BLaER1 (cell line): ENCODE measurements at regions not wholly inside any gene's neighbourhood (a gene's known extent, or its start where the extent isn't known, plus 50 kb on each side); places are given as distances from the start of the nearest gene placed in this dataset.
"Not testable (repeated sequence)": the region's sequence is repeated elsewhere in the genome, so short reads cannot be mapped to it uniquely, and the experiment has no call there.

Experiments
- H3K27ac ChIP-seq: shearing (Covaris generic); formaldehyde crosslinking; 2 replicates; pipeline ENCODE4 v1.8.1; 2022
- H3K27me3 ChIP-seq: shearing (Covaris generic); formaldehyde crosslinking; 2 replicates; pipeline ENCODE4 v1.8.1; 2022
- H3K36me3 ChIP-seq: shearing (Covaris generic); formaldehyde crosslinking; 2 replicates; pipeline ENCODE4 v1.8.1; 2022
- H3K4me1 ChIP-seq: shearing (Covaris generic); formaldehyde crosslinking; 2 replicates; pipeline ENCODE4 v1.8.1; 2022
- H3K4me2 ChIP-seq: shearing (Covaris generic); formaldehyde crosslinking; 2 replicates; pipeline ENCODE4 v1.8.1; 2022
- H3K4me3 ChIP-seq: shearing (Covaris generic); formaldehyde crosslinking; 2 replicates; pipeline ENCODE4 v1.8.1; 2022
- H3K9ac ChIP-seq: shearing (Covaris generic); formaldehyde crosslinking; 2 replicates; pipeline ENCODE4 v1.8.1; 2022
- H3K9me3 ChIP-seq: shearing (Covaris generic); formaldehyde crosslinking; 2 replicates; pipeline ENCODE4 v1.8.1; 2022
- H4K20me1 ChIP-seq: shearing (Covaris generic); formaldehyde crosslinking; 2 replicates; pipeline ENCODE4 v1.8.1; 2022
- Cebpa-rat ChIP-seq: shearing (Covaris generic); IDR thresholded peaks from 2 replicates; pipeline ENCODE4 v1.8.1; 2022

GRCh38 chr6:97778290-97779038, 495.4 kb upstream of the MMS22L start:
- no peak for TF ChIP-seq Cebpa-rat
- no peaks in the 10 kb centered on the region for H3K36me3 ChIP-seq
- no peak overlapping the region for H3K27ac ChIP-seq
- no peak overlapping the region for H3K4me3 ChIP-seq
- H4K20me1 ChIP-seq = no peaks in the 10 kb centered on the region
- H3K9me3 ChIP-seq = no peaks in the 10 kb centered on the region
- no peak overlapping the region for H3K4me2 ChIP-seq
- H3K9ac ChIP-seq = no peak overlapping the region
- H3K27me3 ChIP-seq = no peaks in the 10 kb centered on the region
- H3K4me1 ChIP-seq = no peaks in the 10 kb centered on the region

GRCh38 chr6:97779039-97779766, 496.2 kb upstream of the MMS22L start:
- H3K4me2 ChIP-seq = not testable (repeated sequence)

GRCh38 chr6:97790926-97791590, 508.0 kb upstream of the MMS22L start:
- Histone ChIP-seq H3K9ac (no peak overlapping the region), H3K27ac (no peak overlapping the region), H3K27me3 (no peaks in the 10 kb centered on the region), H3K36me3 (no peaks in the 10 kb centered on the region), H3K4me3 (no peak overlapping the region), H3K9me3 (peaks cover 20% of the 10 kb centered on the region), H4K20me1 (no peaks in the 10 kb centered on the region), H3K4me2 (no peak overlapping the region), H3K4me1 (no peaks in the 10 kb centered on the region)
- TF ChIP-seq Cebpa-rat = no peak

More at GRCh38 chr6:97779039-97779766, 496.2 kb upstream of the MMS22L start:
- H3K27ac ChIP-seq, H3K4me3 ChIP-seq, H3K36me3 ChIP-seq, H3K9ac ChIP-seq, H3K9me3 ChIP-seq, H4K20me1 ChIP-seq, H3K4me1 ChIP-seq, H3K27me3 ChIP-seq: not testable (repeated sequence)

- H3K4me2 ChIP-seq = no peak overlapping the region
- no peaks in the 10 kb centered on the region for H3K27me3 ChIP-seq
- H4K20me1 ChIP-seq = no peaks in the 10 kb centered on the region
- no peak overlapping the region for H3K4me3 ChIP-seq
- no peak overlapping the region for H3K9ac ChIP-seq
- no peak overlapping the region for H3K27ac ChIP-seq
- no peaks in the 10 kb centered on the region for H3K36me3 ChIP-seq
- no peaks in the 10 kb centered on the region for H3K4me1 ChIP-seq
- no peaks in the 10 kb centered on the region for H3K9me3 ChIP-seq
- TF ChIP-seq Cebpa-rat = no peak
These were observed 522.6 kb upstream of the MMS22L start for GRCh38 chr6:97805596-97805995.

GRCh38 chr6:97812940-97813339, 529.9 kb upstream of the MMS22L start:
- Histone ChIP-seq H3K4me1 (no peaks in the 10 kb centered on the region), H3K4me3 (no peak overlapping the region), H3K27me3 (no peaks in the 10 kb centered on the region), H3K27ac (no peak overlapping the region), H3K36me3 (no peaks in the 10 kb centered on the region), H3K9ac (no peak overlapping the region), H4K20me1 (no peaks in the 10 kb centered on the region), H3K4me2 (no peak overlapping the region), H3K9me3 (no peaks in the 10 kb centered on the region)
- no peak for TF ChIP-seq Cebpa-rat

- Histone ChIP-seq H4K20me1 (no peaks in the 10 kb centered on the region), H3K27me3 (no peaks in the 10 kb centered on the region), H3K27ac (no peak overlapping the region), H3K4me2 (no peak overlapping the region), H3K36me3 (no peaks in the 10 kb centered on the region), H3K9ac (no peak overlapping the region), H3K9me3 (no peaks in the 10 kb centered on the region), H3K4me1 (no peaks in the 10 kb centered on the region), H3K4me3 (no peak overlapping the region)
- no peak for TF ChIP-seq Cebpa-rat
These were observed 531.0 kb upstream of the MMS22L start for GRCh38 chr6:97813889-97814567.

- Histone ChIP-seq H3K27me3 (no peaks in the 10 kb centered on the region), H3K9ac (no peak overlapping the region), H3K4me3 (no peak overlapping the region), H3K36me3 (no peaks in the 10 kb centered on the region), H3K4me1 (no peaks in the 10 kb centered on the region), H4K20me1 (no peaks in the 10 kb centered on the region), H3K27ac (no peak overlapping the region), H3K4me2 (no peak overlapping the region), H3K9me3 (no peaks in the 10 kb centered on the region)
- TF ChIP-seq Cebpa-rat = no peak
These were observed 532.3 kb upstream of the MMS22L start for GRCh38 chr6:97815301-97815812.

- no peaks in the 10 kb centered on the region for H3K27me3 ChIP-seq
- no peak overlapping the region for H3K27ac ChIP-seq
- no peak overlapping the region for H3K4me3 ChIP-seq
- no peaks in the 10 kb centered on the region for H3K4me1 ChIP-seq
- no peaks in the 10 kb centered on the region for H4K20me1 ChIP-seq
- no peak for TF ChIP-seq Cebpa-rat
- H3K4me2 ChIP-seq = no peak overlapping the region
- H3K9me3 ChIP-seq = no peaks in the 10 kb centered on the region
- H3K9ac ChIP-seq = no peak overlapping the region
- H3K36me3 ChIP-seq = no peaks in the 10 kb centered on the region
These were observed 533.5 kb upstream of the MMS22L start for GRCh38 chr6:97816526-97816925.

- Histone ChIP-seq H3K4me1 (no peaks in the 10 kb centered on the region), H3K9ac (no peak overlapping the region), H3K27ac (no peak overlapping the region), H3K36me3 (no peaks in the 10 kb centered on the region), H3K4me3 (no peak overlapping the region), H3K9me3 (no peaks in the 10 kb centered on the region), H4K20me1 (no peaks in the 10 kb centered on the region), H3K4me2 (no peak overlapping the region), H3K27me3 (no peaks in the 10 kb centered on the region)
- no peak for TF ChIP-seq Cebpa-rat
These were observed 536.7 kb upstream of the MMS22L start for GRCh38 chr6:97819710-97820109.
